ENCODE measurements at regions not wholly inside any gene's neighbourhood (a gene's known extent, or its start where the extent isn't known, plus 50 kb on each side); places are given as distances from the start of the nearest gene placed in this dataset.

GRCh38 chr1:5509664-5510452 lies 482.4 kb downstream of the NPHP4 start:
- DNase-seq, result peak; percentile 65

GRCh38 chr1:5508669-5509330 lies 483.4 kb downstream of the NPHP4 start:
- no peak for DNase-seq

- no peak for DNase-seq
These were observed 484.9 kb downstream of the NPHP4 start for GRCh38 chr1:5507340-5507739.

- DNase-seq, result no peak
These were observed 485.6 kb downstream of the NPHP4 start for GRCh38 chr1:5506634-5507033.

GRCh38 chr1:5505944-5506343 lies 486.3 kb downstream of the NPHP4 start:
- no peak for DNase-seq

- no peak for DNase-seq
These were observed 487.9 kb downstream of the NPHP4 start for GRCh38 chr1:5504364-5504740.

- no peak for DNase-seq
These were observed 488.5 kb downstream of the NPHP4 start for GRCh38 chr1:5503556-5504363.

GRCh38 chr1:5502311-5503194 lies 489.7 kb downstream of the NPHP4 start:
- no peak for DNase-seq

- no peak for DNase-seq
These were observed 490.9 kb downstream of the NPHP4 start for GRCh38 chr1:5501206-5501930.

GRCh38 chr1:5500541-5500940 lies 491.7 kb downstream of the NPHP4 start:
- DNase-seq, result no peak

- DNase-seq, result no peak
These were observed 494.7 kb downstream of the NPHP4 start for GRCh38 chr1:5497503-5497902.

GRCh38 chr1:5495596-5496410 lies 496.4 kb downstream of the NPHP4 start:
- no peak for DNase-seq

- no peak for DNase-seq
These were observed 497.7 kb downstream of the NPHP4 start for GRCh38 chr1:5494518-5494917.

GRCh38 chr1:5493851-5494311 lies 498.3 kb downstream of the NPHP4 start:
- no peak for DNase-seq

- DNase-seq, result no peak
These were observed 498.9 kb downstream of the NPHP4 start for GRCh38 chr1:5493275-5493674.

- no peak for DNase-seq
These were observed 499.4 kb downstream of the NPHP4 start for GRCh38 chr1:5492846-5493245.

- no peak for DNase-seq
These were observed 500.9 kb downstream of the NPHP4 start for GRCh38 chr1:5491207-5491904.

GRCh38 chr1:5490635-5491034 lies 501.6 kb downstream of the NPHP4 start:
- no peak for DNase-seq

- no peak for DNase-seq
These were observed 503.8 kb downstream of the NPHP4 start for GRCh38 chr1:5488448-5488847.

GRCh38 chr1:5485968-5486696 lies 506.1 kb downstream of the NPHP4 start:
- no peak for DNase-seq
